ENCODE measurements at regions not wholly inside any gene's neighbourhood (a gene's known extent, or its start where the extent isn't known, plus 50 kb on each side); places are given as distances from the start of the nearest gene placed in this dataset.

GRCh38 chr6:137690034-137690433, 177.0 kb upstream of the TNFAIP3 start:
- TF ChIP-seq, protein P1, sequence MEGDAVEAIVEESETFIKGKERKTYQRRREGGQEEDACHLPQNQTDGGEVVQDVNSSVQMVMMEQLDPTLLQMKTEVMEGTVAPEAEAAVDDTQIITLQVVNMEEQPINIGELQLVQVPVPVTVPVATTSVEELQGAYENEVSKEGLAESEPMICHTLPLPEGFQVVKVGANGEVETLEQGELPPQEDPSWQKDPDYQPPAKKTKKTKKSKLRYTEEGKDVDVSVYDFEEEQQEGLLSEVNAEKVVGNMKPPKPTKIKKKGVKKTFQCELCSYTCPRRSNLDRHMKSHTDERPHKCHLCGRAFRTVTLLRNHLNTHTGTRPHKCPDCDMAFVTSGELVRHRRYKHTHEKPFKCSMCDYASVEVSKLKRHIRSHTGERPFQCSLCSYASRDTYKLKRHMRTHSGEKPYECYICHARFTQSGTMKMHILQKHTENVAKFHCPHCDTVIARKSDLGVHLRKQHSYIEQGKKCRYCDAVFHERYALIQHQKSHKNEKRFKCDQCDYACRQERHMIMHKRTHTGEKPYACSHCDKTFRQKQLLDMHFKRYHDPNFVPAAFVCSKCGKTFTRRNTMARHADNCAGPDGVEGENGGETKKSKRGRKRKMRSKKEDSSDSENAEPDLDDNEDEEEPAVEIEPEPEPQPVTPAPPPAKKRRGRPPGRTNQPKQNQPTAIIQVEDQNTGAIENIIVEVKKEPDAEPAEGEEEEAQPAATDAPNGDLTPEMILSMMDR (IDR thresholded peaks at IDR 0.05; ENCODE audit: low read length): no peak
- TF ChIP-seq EZH2phosphoT487 (IDR thresholded peaks at IDR 0.05; ENCODE audit: low read length) (no peak), EZH2 (optimal IDR thresholded peaks at IDR 0.05; ENCODE audit: low read depth, low read length) (no peak)
